ENCODE measurements at regions not wholly inside any gene's neighbourhood (a gene's known extent, or its start where the extent isn't known, plus 50 kb on each side); places are given as distances from the start of the nearest gene placed in this dataset.

GRCh38 chr4:19002170-19002569 lies 980.6 kb upstream of the LCORL start:
- Mint-ChIP-seq H3K27me3 (ENCODE audit: insufficient read depth) (no peaks in the 10 kb centered on the region), H3K9me3 (peaks cover 8% of the 10 kb centered on the region), H3K27ac (no peak overlapping the region), H3K4me3 (no peak overlapping the region), H3K4me1 (ENCODE audit: low read depth) (no peaks in the 10 kb centered on the region), H3K36me3 (ENCODE audit: low read depth) (no peaks in the 10 kb centered on the region)
- intact Hi-C loops (cut with micrococcal nuclease) = no loop called here
- DNase-seq (ENCODE audit: low spot score) = no peak

GRCh38 chr4:18999595-18999994 lies 978.0 kb upstream of the LCORL start:
- H3K4me3 Mint-ChIP-seq = no peak overlapping the region
- H3K36me3 Mint-ChIP-seq (ENCODE audit: low read depth) = no peaks in the 10 kb centered on the region
- no peak for DNase-seq (ENCODE audit: low spot score)
- peaks cover 12% of the 10 kb centered on the region for H3K9me3 Mint-ChIP-seq
- H3K27me3 Mint-ChIP-seq (ENCODE audit: insufficient read depth) = no peaks in the 10 kb centered on the region
- H3K27ac Mint-ChIP-seq = no peak overlapping the region
- no peaks in the 10 kb centered on the region for H3K4me1 Mint-ChIP-seq (ENCODE audit: low read depth)
- intact Hi-C loops (cut with micrococcal nuclease) = no loop called here

GRCh38 chr4:18981234-18981615 lies 959.7 kb upstream of the LCORL start:
- Mint-ChIP-seq H3K36me3 (ENCODE audit: low read depth) (no peaks in the 10 kb centered on the region), H3K4me3 (no peak overlapping the region), H3K9me3 (peaks cover 17% of the 10 kb centered on the region), H3K27ac (no peak overlapping the region), H3K27me3 (ENCODE audit: insufficient read depth) (no peaks in the 10 kb centered on the region), H3K4me1 (ENCODE audit: low read depth) (no peaks in the 10 kb centered on the region)
- intact Hi-C loops (cut with micrococcal nuclease) = no loop called here
- DNase-seq (ENCODE audit: low spot score) = no peak

GRCh38 chr4:18980516-18981233 lies 959.1 kb upstream of the LCORL start:
- H3K27me3 Mint-ChIP-seq (ENCODE audit: insufficient read depth) = no peaks in the 10 kb centered on the region

GRCh38 chr4:18976884-18977283 lies 955.3 kb upstream of the LCORL start:
- intact Hi-C loops (cut with micrococcal nuclease) = no loop called here
- Mint-ChIP-seq H3K4me3 (no peak overlapping the region), H3K36me3 (ENCODE audit: low read depth) (no peaks in the 10 kb centered on the region)

More at GRCh38 chr4:18980516-18981233, 959.1 kb upstream of the LCORL start:
- no peaks in the 10 kb centered on the region for H3K36me3 Mint-ChIP-seq (ENCODE audit: low read depth)
- intact Hi-C loops (cut with micrococcal nuclease) = no loop called here
- DNase-seq (ENCODE audit: low spot score) = no peak
- H3K4me1 Mint-ChIP-seq (ENCODE audit: low read depth) = no peaks in the 10 kb centered on the region
- no peak overlapping the region for H3K27ac Mint-ChIP-seq
- peaks cover 17% of the 10 kb centered on the region for H3K9me3 Mint-ChIP-seq
- H3K4me3 Mint-ChIP-seq = no peak overlapping the region

GRCh38 chr4:18975916-18976808 lies 954.6 kb upstream of the LCORL start:
- Mint-ChIP-seq H3K27ac (no peak overlapping the region), H3K36me3 (ENCODE audit: low read depth) (no peaks in the 10 kb centered on the region)

More at GRCh38 chr4:18976884-18977283, 955.3 kb upstream of the LCORL start:
- no peak for DNase-seq (ENCODE audit: low spot score)
- H3K4me1 Mint-ChIP-seq (ENCODE audit: low read depth) = no peaks in the 10 kb centered on the region
- no peak overlapping the region for H3K27ac Mint-ChIP-seq
- H3K27me3 Mint-ChIP-seq (ENCODE audit: insufficient read depth) = no peaks in the 10 kb centered on the region
- H3K9me3 Mint-ChIP-seq = peaks cover 4% of the 10 kb centered on the region

GRCh38 chr4:18973296-18973695 lies 951.7 kb upstream of the LCORL start:
- Mint-ChIP-seq H3K4me1 (ENCODE audit: low read depth) (no peaks in the 10 kb centered on the region), H3K9me3 (peaks cover 13% of the 10 kb centered on the region), H3K36me3 (ENCODE audit: low read depth) (no peaks in the 10 kb centered on the region), H3K27me3 (ENCODE audit: insufficient read depth) (no peaks in the 10 kb centered on the region), H3K4me3 (no peak overlapping the region), H3K27ac (no peak overlapping the region)
- DNase-seq (ENCODE audit: low spot score) = no peak
- intact Hi-C loops (cut with micrococcal nuclease) = no loop called here

More at GRCh38 chr4:18975916-18976808, 954.6 kb upstream of the LCORL start:
- intact Hi-C loops (cut with micrococcal nuclease) = no loop called here
- no peak for DNase-seq (ENCODE audit: low spot score)
- H3K4me3 Mint-ChIP-seq = no peak overlapping the region
- H3K27me3 Mint-ChIP-seq (ENCODE audit: insufficient read depth) = no peaks in the 10 kb centered on the region
- no peaks in the 10 kb centered on the region for H3K4me1 Mint-ChIP-seq (ENCODE audit: low read depth)
- H3K9me3 Mint-ChIP-seq = peaks cover 5% of the 10 kb centered on the region

GRCh38 chr4:18961879-18962278 lies 940.3 kb upstream of the LCORL start:
- DNase-seq (ENCODE audit: low spot score) = no peak
- H3K36me3 Mint-ChIP-seq (ENCODE audit: low read depth) = no peaks in the 10 kb centered on the region
- H3K4me3 Mint-ChIP-seq = no peak overlapping the region
- intact Hi-C loops (cut with micrococcal nuclease) = no loop called here
- H3K27ac Mint-ChIP-seq = no peak overlapping the region
- peaks cover 14% of the 10 kb centered on the region for H3K9me3 Mint-ChIP-seq
- H3K27me3 Mint-ChIP-seq (ENCODE audit: insufficient read depth) = no peaks in the 10 kb centered on the region
- H3K4me1 Mint-ChIP-seq (ENCODE audit: low read depth) = no peaks in the 10 kb centered on the region

GRCh38 chr4:18961266-18961665 lies 939.7 kb upstream of the LCORL start:
- Mint-ChIP-seq H3K4me3 (no peak overlapping the region), H3K36me3 (ENCODE audit: low read depth) (no peaks in the 10 kb centered on the region), H3K4me1 (ENCODE audit: low read depth) (no peaks in the 10 kb centered on the region), H3K9me3 (peaks cover 14% of the 10 kb centered on the region), H3K27ac (no peak overlapping the region), H3K27me3 (ENCODE audit: insufficient read depth) (no peaks in the 10 kb centered on the region)
- no peak for DNase-seq (ENCODE audit: low spot score)
- intact Hi-C loops (cut with micrococcal nuclease) = no loop called here

- no peak for DNase-seq (ENCODE audit: low spot score)
- Mint-ChIP-seq H3K4me1 (ENCODE audit: low read depth) (no peaks in the 10 kb centered on the region), H3K36me3 (ENCODE audit: low read depth) (no peaks in the 10 kb centered on the region), H3K27ac (no peak overlapping the region), H3K4me3 (no peak overlapping the region), H3K27me3 (ENCODE audit: insufficient read depth) (no peaks in the 10 kb centered on the region), H3K9me3 (peaks cover 21% of the 10 kb centered on the region)
- intact Hi-C loops (cut with micrococcal nuclease) = no loop called here
Measured at GRCh38 chr4:18957716-18958115, 936.2 kb upstream of the LCORL start.

GRCh38 chr4:18954538-18954937 lies 933.0 kb upstream of the LCORL start:
- Mint-ChIP-seq H3K27ac (no peak overlapping the region), H3K27me3 (ENCODE audit: insufficient read depth) (no peaks in the 10 kb centered on the region), H3K36me3 (ENCODE audit: low read depth) (no peaks in the 10 kb centered on the region), H3K9me3 (peaks cover 20% of the 10 kb centered on the region), H3K4me3 (no peak overlapping the region), H3K4me1 (ENCODE audit: low read depth) (no peaks in the 10 kb centered on the region)
- intact Hi-C loops (cut with micrococcal nuclease) = no loop called here
- no peak for DNase-seq (ENCODE audit: low spot score)

- H3K36me3 Mint-ChIP-seq (ENCODE audit: low read depth) = no peaks in the 10 kb centered on the region
- no peaks in the 10 kb centered on the region for H3K27me3 Mint-ChIP-seq (ENCODE audit: insufficient read depth)
- H3K4me1 Mint-ChIP-seq (ENCODE audit: low read depth) = no peaks in the 10 kb centered on the region
- intact Hi-C loops (cut with micrococcal nuclease) = no loop called here
- DNase-seq (ENCODE audit: low spot score) = no peak
- H3K9me3 Mint-ChIP-seq = peaks cover 13% of the 10 kb centered on the region
- H3K4me3 Mint-ChIP-seq = no peak overlapping the region
- H3K27ac Mint-ChIP-seq = no peak overlapping the region
Measured at GRCh38 chr4:18953613-18954012, 932.1 kb upstream of the LCORL start.

GRCh38 chr4:18945464-18945863 lies 923.9 kb upstream of the LCORL start:
- no peak overlapping the region for H3K27ac Mint-ChIP-seq
- H3K4me1 Mint-ChIP-seq (ENCODE audit: low read depth) = no peaks in the 10 kb centered on the region
- H3K36me3 Mint-ChIP-seq (ENCODE audit: low read depth) = no peaks in the 10 kb centered on the region
- H3K27me3 Mint-ChIP-seq (ENCODE audit: insufficient read depth) = no peaks in the 10 kb centered on the region
- intact Hi-C loops (cut with micrococcal nuclease) = no loop called here
- H3K4me3 Mint-ChIP-seq = no peak overlapping the region
- peaks cover 16% of the 10 kb centered on the region for H3K9me3 Mint-ChIP-seq
- DNase-seq (ENCODE audit: low spot score) = no peak

All from activated T-helper 1 cell treated with anti-CD3 and anti-CD28 coated beads, Interleukin-12 subunit alpha, Interleukin-12 subunit beta, Interleukin-2, Interleukin-4 antibody, amounts not matched to agents 30 ng/mL and 10 ng/mL and 1 ng/mL, durations not matched to agents 14 hours and 24 hours and 36 hours (primary cell).